ENCODE measurements at regions not wholly inside any gene's neighbourhood (a gene's known extent, or its start where the extent isn't known, plus 50 kb on each side); places are given as distances from the start of the nearest gene placed in this dataset.

- Histone ChIP-seq H3K9ac (ENCODE audit: low read length) (no peak overlapping the region), H3K4me1 (ENCODE audit: insufficient read depth, low read length, severe bottlenecking) (no peaks in the 10 kb centered on the region), H3F3A (ENCODE audit: insufficient read depth, low read length) (no peaks in the 10 kb centered on the region), H2AFZ (ENCODE audit: low read length) (no peak overlapping the region), H3K9me2 (ENCODE audit: low read depth, low read length) (no peaks in the 10 kb centered on the region), H3K4me2 (ENCODE audit: low read length) (no peak overlapping the region), H3K27me3 (ENCODE audit: insufficient read depth, low read length) (no peaks in the 10 kb centered on the region), H3K36me3 (ENCODE audit: insufficient read depth, low read length) (no peaks in the 10 kb centered on the region), H3K9me3 (ENCODE audit: low read length) (no peaks in the 10 kb centered on the region), H3K27ac (ENCODE audit: low read depth, low read length, poor library complexity, severe bottlenecking) (no peak overlapping the region), H3K4me3 (ENCODE audit: low read depth, low read length, poor library complexity, severe bottlenecking) (no peak overlapping the region), H4K20me1 (ENCODE audit: insufficient read depth, low read length) (no peaks in the 10 kb centered on the region), H3K79me2 (ENCODE audit: insufficient read depth, low read length) (no peaks in the 10 kb centered on the region)
- TF ChIP-seq CTCF (IDR thresholded peaks at IDR 0.05; ENCODE audit: low read length), result no peak
- TF ChIP-seq EZH2 (IDR thresholded peaks at IDR 0.05; ENCODE audit: borderline replicate concordance, low read length), result no peak
Measured at GRCh38 chr9:19720377-19720776, 68.5 kb downstream of the SLC24A2 start.

- H3F3A ChIP-seq (ENCODE audit: insufficient read depth, low read length), result no peaks in the 10 kb centered on the region
- no peak overlapping the region for H3K4me2 ChIP-seq (ENCODE audit: low read length)
- TF ChIP-seq EZH2 (IDR thresholded peaks at IDR 0.05; ENCODE audit: borderline replicate concordance, low read length) (no peak), CTCF (IDR thresholded peaks at IDR 0.05; ENCODE audit: low read length) (no peak)
- no peaks in the 10 kb centered on the region for H3K4me1 ChIP-seq (ENCODE audit: insufficient read depth, low read length, severe bottlenecking)
- H3K27ac ChIP-seq (ENCODE audit: low read depth, low read length, poor library complexity, severe bottlenecking), result no peak overlapping the region
- no peaks in the 10 kb centered on the region for H3K9me3 ChIP-seq (ENCODE audit: low read length)
- H3K79me2 ChIP-seq (ENCODE audit: insufficient read depth, low read length), result no peaks in the 10 kb centered on the region
- H3K36me3 ChIP-seq (ENCODE audit: insufficient read depth, low read length), result no peaks in the 10 kb centered on the region
- no peaks in the 10 kb centered on the region for H3K9me2 ChIP-seq (ENCODE audit: low read depth, low read length)
- no peaks in the 10 kb centered on the region for H3K27me3 ChIP-seq (ENCODE audit: insufficient read depth, low read length)
- no peak overlapping the region for H3K4me3 ChIP-seq (ENCODE audit: low read depth, low read length, poor library complexity, severe bottlenecking)
- H4K20me1 ChIP-seq (ENCODE audit: insufficient read depth, low read length), result no peaks in the 10 kb centered on the region
- no peak overlapping the region for H2AFZ ChIP-seq (ENCODE audit: low read length)
- H3K9ac ChIP-seq (ENCODE audit: low read length), result no peak overlapping the region
Measured at GRCh38 chr9:19703702-19704101, 85.1 kb downstream of the SLC24A2 start.

GRCh38 chr9:19701991-19702390 lies 86.8 kb downstream of the SLC24A2 start:
- H3K9me2 ChIP-seq (ENCODE audit: low read depth, low read length), result no peaks in the 10 kb centered on the region
- H3K27ac ChIP-seq (ENCODE audit: low read depth, low read length, poor library complexity, severe bottlenecking), result no peak overlapping the region
- no peaks in the 10 kb centered on the region for H3K9me3 ChIP-seq (ENCODE audit: low read length)
- H3K9ac ChIP-seq (ENCODE audit: low read length), result no peak overlapping the region
- no peaks in the 10 kb centered on the region for H3K27me3 ChIP-seq (ENCODE audit: insufficient read depth, low read length)
- H2AFZ ChIP-seq (ENCODE audit: low read length), result no peak overlapping the region
- H3K4me2 ChIP-seq (ENCODE audit: low read length), result no peak overlapping the region
- no peak for TF ChIP-seq EZH2 (IDR thresholded peaks at IDR 0.05; ENCODE audit: borderline replicate concordance, low read length)
- no peak for TF ChIP-seq CTCF (IDR thresholded peaks at IDR 0.05; ENCODE audit: low read length)
- no peaks in the 10 kb centered on the region for H3K4me1 ChIP-seq (ENCODE audit: insufficient read depth, low read length, severe bottlenecking)
- H3K36me3 ChIP-seq (ENCODE audit: insufficient read depth, low read length), result no peaks in the 10 kb centered on the region
- H4K20me1 ChIP-seq (ENCODE audit: insufficient read depth, low read length), result no peaks in the 10 kb centered on the region
- H3K79me2 ChIP-seq (ENCODE audit: insufficient read depth, low read length), result no peaks in the 10 kb centered on the region
- no peaks in the 10 kb centered on the region for H3F3A ChIP-seq (ENCODE audit: insufficient read depth, low read length)
- no peak overlapping the region for H3K4me3 ChIP-seq (ENCODE audit: low read depth, low read length, poor library complexity, severe bottlenecking)
